Immature natural killer cell (primary cell): ENCODE measurements at regions not wholly inside any gene's neighbourhood (a gene's known extent, or its start where the extent isn't known, plus 50 kb on each side); places are given as distances from the start of the nearest gene placed in this dataset.

Experiments used
- DNase-seq, 3 donors: peaks; one replicate each; pipeline ENCODE4 v3.0.0; 2022; ENCODE audit warnings: mixed read lengths in 1 of 3
- H3K27ac Mint-ChIP-seq, 6 donors: one replicate each; pipeline ENCODE4 v1.8.0; 2020; ENCODE audit warnings: mixed read lengths in 6 of 6, mild to moderate bottlenecking in 5 of 6, inconsistent platforms in 4 of 6, moderate library complexity in 3 of 6
- H3K27me3 Mint-ChIP-seq, 3 donors: one replicate each; pipeline ENCODE4 v1.8.0; 2020 to 2021; ENCODE audit warnings: low read depth in 3 of 3, mild to moderate bottlenecking in 3 of 3, mixed read lengths in 3 of 3, moderate library complexity in 3 of 3, inconsistent platforms in 1 of 3
- H3K36me3 Mint-ChIP-seq, 3 donors: one replicate each; pipeline ENCODE4 v1.8.0; 2020; ENCODE audit warnings: mixed read lengths in 3 of 3, inconsistent platforms in 2 of 3, mild to moderate bottlenecking in 2 of 3
- H3K4me1 Mint-ChIP-seq, 2 donors: one replicate each; pipeline ENCODE4 v1.8.0; 2020; ENCODE audit warnings: inconsistent platforms in 2 of 2, mild to moderate bottlenecking in 2 of 2, mixed read lengths in 2 of 2, moderate library complexity in 1 of 2
- H3K4me3 Mint-ChIP-seq, 5 donors: one replicate each; pipeline ENCODE4 v1.8.0; 2020; ENCODE audit warnings: mild to moderate bottlenecking in 5 of 5, mixed read lengths in 5 of 5, inconsistent platforms in 3 of 5, moderate library complexity in 3 of 5
- H3K9me3 Mint-ChIP-seq, 6 donors: one replicate each; pipeline ENCODE4 v1.8.0; 2020; ENCODE audit warnings: mild to moderate bottlenecking in 6 of 6, mixed read lengths in 6 of 6, inconsistent platforms in 4 of 6, moderate library complexity in 3 of 6

GRCh38 chr5:30638899-30639298 is 554.6 kb upstream of the CDH6 start:
- Mint-ChIP-seq H3K9me3 (peaks cover 14 to 49% (median 37%) of the 10 kb centered on the region in 6 donors), H3K4me1 (no peaks in the 10 kb centered on the region), H3K36me3 (peaks cover 0 to 3% (median 0%) of the 10 kb centered on the region in 3 donors), H3K27ac (no peak overlapping the region), H3K4me3 (no peak overlapping the region), H3K27me3 (no peaks in the 10 kb centered on the region)
- DNase-seq = no peak

DNA sequence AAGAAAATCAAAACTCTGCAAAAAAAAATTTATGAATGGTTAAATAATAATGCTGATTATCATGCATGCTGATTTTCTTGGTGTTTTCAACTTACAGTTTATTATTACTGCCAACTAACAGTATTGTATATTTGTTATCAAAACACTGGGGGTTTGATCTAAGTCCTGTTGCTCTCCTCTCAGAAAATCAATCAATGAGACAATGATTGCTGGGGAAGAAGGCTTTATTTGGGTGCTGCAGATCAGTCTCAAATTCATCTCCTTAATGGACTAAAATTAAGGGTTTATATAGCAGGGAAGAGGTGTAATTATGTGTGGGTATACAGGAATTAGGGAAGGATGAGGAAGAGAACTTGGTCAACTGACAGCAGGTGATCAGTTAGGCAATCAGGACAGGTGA is 565.5 kb upstream of the CDH6 start:
- H3K36me3 Mint-ChIP-seq = no peaks in the 10 kb centered on the region
- no peak overlapping the region for H3K27ac Mint-ChIP-seq
- H3K4me3 Mint-ChIP-seq = no peak overlapping the region
- H3K27me3 Mint-ChIP-seq = peaks cover 0 to 2% (median 0%) of the 10 kb centered on the region in 3 donors
- peaks cover 8 to 38% (median 26%) of the 10 kb centered on the region in 6 donors for H3K9me3 Mint-ChIP-seq
- H3K4me1 Mint-ChIP-seq = no peaks in the 10 kb centered on the region
- DNase-seq = no peak

GRCh38 chr5:30626557-30626956 is 566.9 kb upstream of the CDH6 start:
- DNase-seq = no peak
- H3K9me3 Mint-ChIP-seq = peaks cover 10 to 33% (median 29%) of the 10 kb centered on the region in 6 donors
- peaks cover 0 to 2% (median 0%) of the 10 kb centered on the region in 3 donors for H3K27me3 Mint-ChIP-seq
- H3K4me1 Mint-ChIP-seq = no peaks in the 10 kb centered on the region
- H3K4me3 Mint-ChIP-seq = no peak overlapping the region
- no peak overlapping the region for H3K27ac Mint-ChIP-seq
- H3K36me3 Mint-ChIP-seq = no peaks in the 10 kb centered on the region

DNA sequence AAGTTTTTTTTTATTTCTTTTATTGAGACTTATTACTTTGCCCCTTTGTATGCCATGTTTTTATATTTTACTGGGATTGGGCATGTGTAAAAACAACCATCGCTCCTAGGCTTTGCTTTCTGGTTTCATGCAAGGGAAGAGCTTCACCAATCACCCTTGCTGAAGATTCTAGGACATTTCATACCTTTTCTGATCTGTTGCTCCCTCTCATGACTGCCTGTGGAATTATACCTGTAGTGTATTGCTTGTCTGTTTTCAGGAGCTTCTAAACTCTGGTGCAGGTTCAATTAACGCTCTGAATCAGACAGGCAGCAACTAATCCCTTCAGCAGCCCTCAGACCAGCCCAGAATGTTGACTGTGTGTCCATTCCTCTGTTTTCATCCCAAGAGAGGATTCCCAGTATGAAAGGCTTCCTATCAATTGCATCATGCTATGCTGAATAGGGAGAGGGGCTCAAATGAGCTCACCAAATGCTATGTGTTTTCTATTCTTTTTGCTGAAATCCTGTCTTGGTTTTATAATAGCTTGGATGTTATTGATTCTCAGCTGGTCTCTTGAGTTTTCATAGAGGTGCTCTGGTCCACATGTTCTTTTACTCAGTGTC is 572.9 kb upstream of the CDH6 start:
- Mint-ChIP-seq H3K9me3 (peaks cover 17 to 54% (median 35%) of the 10 kb centered on the region in 6 donors), H3K4me1 (no peaks in the 10 kb centered on the region)

GRCh38 chr5:30608501-30608900 is 585.0 kb upstream of the CDH6 start:
- no peak overlapping the region for H3K4me3 Mint-ChIP-seq
- peaks cover 6 to 37% (median 21%) of the 10 kb centered on the region in 6 donors for H3K9me3 Mint-ChIP-seq

More for the DNA sequence above, 572.9 kb upstream of the CDH6 start:
- Mint-ChIP-seq H3K27me3 (peaks cover 0 to 6% (median 0%) of the 10 kb centered on the region in 3 donors), H3K27ac (no peak overlapping the region), H3K36me3 (peaks cover 0 to 8% (median 0%) of the 10 kb centered on the region in 3 donors), H3K4me3 (no peak overlapping the region)
- no peak for DNase-seq

GRCh38 chr5:30607301-30607894 is 586.1 kb upstream of the CDH6 start:
- no peak overlapping the region for H3K27ac Mint-ChIP-seq
- DNase-seq = no peak
- no peak overlapping the region for H3K4me3 Mint-ChIP-seq
- H3K9me3 Mint-ChIP-seq = peaks cover 5 to 35% (median 22%) of the 10 kb centered on the region in 6 donors
- no peaks in the 10 kb centered on the region for H3K4me1 Mint-ChIP-seq
- no peaks in the 10 kb centered on the region for H3K27me3 Mint-ChIP-seq
- H3K36me3 Mint-ChIP-seq = peaks cover 0 to 5% (median 0%) of the 10 kb centered on the region in 3 donors

More at GRCh38 chr5:30608501-30608900, 585.0 kb upstream of the CDH6 start:
- no peaks in the 10 kb centered on the region for H3K27me3 Mint-ChIP-seq
- H3K36me3 Mint-ChIP-seq = peaks cover 0 to 5% (median 0%) of the 10 kb centered on the region in 3 donors
- no peak for DNase-seq
- no peak overlapping the region for H3K27ac Mint-ChIP-seq
- no peaks in the 10 kb centered on the region for H3K4me1 Mint-ChIP-seq

DNA sequence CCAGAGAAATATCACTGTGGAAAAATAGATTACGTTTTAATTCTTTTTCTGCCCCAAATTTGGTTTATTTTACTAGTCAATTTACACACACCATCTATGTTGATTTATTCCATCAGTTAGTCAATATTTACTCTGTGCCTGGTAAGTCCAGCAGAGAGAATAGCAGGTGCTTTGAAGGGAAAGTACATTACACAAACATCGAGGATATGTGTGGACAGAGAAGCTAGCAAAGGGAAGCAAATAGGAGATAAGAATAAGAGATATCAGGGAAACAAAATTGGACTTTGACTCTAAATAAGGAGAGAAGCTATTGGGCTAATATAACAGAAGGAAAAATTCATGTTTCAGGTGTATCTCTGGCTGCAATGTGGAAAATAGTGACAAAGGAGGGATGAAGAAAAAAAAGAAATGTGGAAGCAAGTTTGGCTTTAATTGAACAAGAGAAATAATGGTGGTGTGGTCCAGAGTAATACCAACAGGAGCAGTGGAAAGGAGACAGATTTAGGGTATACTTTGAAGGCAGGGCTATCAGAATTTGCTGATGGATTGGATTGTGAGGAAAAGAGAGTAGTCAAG is 587.7 kb upstream of the CDH6 start:
- no peak overlapping the region for H3K27ac Mint-ChIP-seq
- H3K4me1 Mint-ChIP-seq = no peaks in the 10 kb centered on the region
- H3K4me3 Mint-ChIP-seq = no peak overlapping the region
- H3K36me3 Mint-ChIP-seq = no peaks in the 10 kb centered on the region
- DNase-seq = no peak
- peaks cover 12 to 35% (median 25%) of the 10 kb centered on the region in 6 donors for H3K9me3 Mint-ChIP-seq
- no peaks in the 10 kb centered on the region for H3K27me3 Mint-ChIP-seq

DNA sequence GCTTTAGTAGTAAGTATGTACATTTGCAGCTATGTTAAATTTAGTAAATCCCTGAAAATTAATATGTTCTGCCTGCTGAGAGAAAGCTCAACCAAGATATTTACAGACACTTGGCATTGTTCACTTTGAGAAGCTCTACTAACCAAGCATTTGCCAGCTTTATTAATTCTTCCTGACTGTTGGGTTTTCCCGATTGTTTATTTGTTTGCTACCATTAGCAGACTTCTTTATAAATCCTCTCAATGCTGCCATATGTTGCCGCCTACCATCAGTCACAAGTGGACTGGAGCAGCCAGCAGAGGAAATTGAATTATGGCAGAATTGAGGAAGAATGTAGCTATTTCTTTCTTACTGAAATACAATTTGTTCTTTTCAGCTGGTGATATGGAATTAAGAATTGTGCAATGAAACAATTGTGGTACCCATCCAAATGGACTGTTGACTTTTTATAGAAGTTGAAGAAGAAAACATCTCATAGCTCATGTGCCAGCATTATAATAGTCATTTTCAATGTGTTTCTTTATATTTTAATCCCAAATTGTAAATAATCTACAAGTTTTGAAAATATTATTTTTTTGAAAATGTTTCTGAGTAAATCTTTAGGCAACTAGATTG is 588.7 kb upstream of the CDH6 start:
- Mint-ChIP-seq H3K4me3 (no peak overlapping the region), H3K27me3 (no peaks in the 10 kb centered on the region), H3K27ac (no peak overlapping the region), H3K36me3 (no peaks in the 10 kb centered on the region), H3K9me3 (peaks cover 13 to 43% (median 29%) of the 10 kb centered on the region in 6 donors), H3K4me1 (no peaks in the 10 kb centered on the region)
- no peak for DNase-seq

- no peak for DNase-seq
- Mint-ChIP-seq H3K9me3 (peaks cover 23 to 70% (median 39%) of the 10 kb centered on the region in 6 donors), H3K4me3 (no peak overlapping the region), H3K4me1 (no peaks in the 10 kb centered on the region), H3K27ac (no peak overlapping the region), H3K36me3 (no peaks in the 10 kb centered on the region), H3K27me3 (peaks cover 0 to 1% (median 0%) of the 10 kb centered on the region in 3 donors)
Observed at GRCh38 chr5:30600892-30601291, 592.6 kb upstream of the CDH6 start.

GRCh38 chr5:30596495-30597064 is 596.9 kb upstream of the CDH6 start:
- no peak overlapping the region for H3K27ac Mint-ChIP-seq
- peaks cover 0 to 1% (median 0%) of the 10 kb centered on the region in 3 donors for H3K27me3 Mint-ChIP-seq
- no peak overlapping the region for H3K4me3 Mint-ChIP-seq
- H3K9me3 Mint-ChIP-seq = peaks cover 16 to 62% (median 40%) of the 10 kb centered on the region in 6 donors
- no peaks in the 10 kb centered on the region for H3K36me3 Mint-ChIP-seq
- no peaks in the 10 kb centered on the region for H3K4me1 Mint-ChIP-seq
- DNase-seq = no peak

DNA sequence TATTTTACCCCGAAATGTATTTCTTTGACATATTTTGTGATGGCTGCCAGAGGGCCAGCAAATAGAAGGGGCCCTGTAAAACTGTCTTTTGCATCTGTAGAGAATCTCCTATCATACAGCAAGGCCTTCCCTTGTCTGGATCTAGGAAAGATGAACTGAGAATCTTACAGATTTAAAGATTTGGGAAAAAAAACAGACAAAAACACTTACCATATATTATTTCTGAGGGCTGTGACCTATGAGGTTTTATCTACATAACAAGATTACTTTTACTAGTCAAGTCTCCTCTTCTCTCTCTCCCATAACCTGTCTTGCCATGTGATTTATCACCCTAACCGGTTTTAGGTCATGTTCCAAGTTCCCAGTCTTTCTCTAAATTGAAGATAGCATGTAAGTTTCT is 599.2 kb upstream of the CDH6 start:
- no peak for DNase-seq
- H3K4me1 Mint-ChIP-seq = no peaks in the 10 kb centered on the region
- H3K9me3 Mint-ChIP-seq = peaks cover 11 to 71% (median 36%) of the 10 kb centered on the region in 6 donors
- H3K27me3 Mint-ChIP-seq = no peaks in the 10 kb centered on the region
- H3K4me3 Mint-ChIP-seq = no peak overlapping the region
- H3K36me3 Mint-ChIP-seq = no peaks in the 10 kb centered on the region
- no peak overlapping the region for H3K27ac Mint-ChIP-seq

DNA sequence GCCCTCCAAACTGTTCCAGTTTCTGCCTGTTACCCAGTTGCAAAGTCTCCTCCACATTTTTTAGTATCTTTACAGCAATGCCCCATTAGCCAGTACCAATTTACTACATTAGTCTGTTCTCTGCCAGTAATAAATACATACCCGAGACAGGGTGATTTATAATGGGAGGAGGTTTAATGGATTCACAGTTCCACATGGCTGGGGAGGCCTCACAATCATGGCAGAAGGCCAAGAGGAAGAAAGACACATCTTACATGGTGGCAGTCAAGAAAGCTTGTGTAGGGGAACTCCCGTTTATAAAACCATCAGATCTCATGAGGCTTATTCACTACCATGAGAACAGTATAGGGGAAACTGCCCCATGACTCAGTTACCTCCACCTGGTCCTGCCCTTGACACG is 600.7 kb upstream of the CDH6 start:
- Mint-ChIP-seq H3K4me3 (no peak overlapping the region), H3K4me1 (no peaks in the 10 kb centered on the region), H3K27me3 (no peaks in the 10 kb centered on the region), H3K36me3 (no peaks in the 10 kb centered on the region), H3K27ac (no peak overlapping the region), H3K9me3 (peaks cover 9 to 68% (median 31%) of the 10 kb centered on the region in 6 donors)
- DNase-seq = no peak

GRCh38 chr5:30581198-30581935 is 612.1 kb upstream of the CDH6 start:
- Mint-ChIP-seq H3K4me3 (no peak overlapping the region), H3K36me3 (no peaks in the 10 kb centered on the region), H3K27ac (no peak overlapping the region), H3K9me3 (peaks cover 5 to 38% (median 9%) of the 10 kb centered on the region in 6 donors), H3K27me3 (no peaks in the 10 kb centered on the region), H3K4me1 (no peaks in the 10 kb centered on the region)
- no peak for DNase-seq
